ENCODE measurements at regions not wholly inside any gene's neighbourhood (a gene's known extent, or its start where the extent isn't known, plus 50 kb on each side); places are given as distances from the start of the nearest gene placed in this dataset.

- TF ChIP-seq CTCF (IDR thresholded peaks at IDR 0.05; ENCODE audit: extremely low read depth in 1 of 2, insufficient read depth in 1 of 2, low read depth in 1 of 2, low read length in 2 of 2), result no peak
- TF ChIP-seq POLR2A (IDR thresholded peaks at IDR 0.05; ENCODE audit: low read depth, low read length), result no peak
- no peak for TF ChIP-seq EZH2 (IDR thresholded peaks at IDR 0.05; ENCODE audit: borderline replicate concordance, low read depth, low read length, severe bottlenecking)
- no peak for TF ChIP-seq MAX (IDR thresholded peaks at IDR 0.05; ENCODE audit: insufficient read depth, insufficient read length)
- no peak for TF ChIP-seq MYC (IDR thresholded peaks at IDR 0.05; ENCODE audit: low read depth, low read length)
- no peak for TF ChIP-seq POLR2AphosphoS5 (IDR thresholded peaks at IDR 0.05; ENCODE audit: insufficient read depth, low read depth, low read length)
- TF ChIP-seq JUN (IDR thresholded peaks at IDR 0.05; ENCODE audit: borderline replicate concordance, insufficient read depth, insufficient read length, low read depth), result no peak
- TF ChIP-seq FOS (IDR thresholded peaks at IDR 0.05; ENCODE audit: borderline replicate concordance, insufficient read depth, low read length), result no peak
These were observed 96.0 kb upstream of the DAPK1 start for GRCh38 chr9:87401681-87402080.

Measured in endothelial cell of umbilical vein (primary cell).